NCI-H2107 treated with DMSO at 0.1 percent for 48 hours (cell line): ENCODE measurements at regions not wholly inside any gene's neighbourhood (a gene's known extent, or its start where the extent isn't known, plus 50 kb on each side); places are given as distances from the start of the nearest gene placed in this dataset.

Experiments
- DNase-seq: peaks from one replicate; lab custom pipeline; 2025; ENCODE audit not compliant: unreplicated experiment; lab: John Stamatoyannopoulos, UW

DNA sequence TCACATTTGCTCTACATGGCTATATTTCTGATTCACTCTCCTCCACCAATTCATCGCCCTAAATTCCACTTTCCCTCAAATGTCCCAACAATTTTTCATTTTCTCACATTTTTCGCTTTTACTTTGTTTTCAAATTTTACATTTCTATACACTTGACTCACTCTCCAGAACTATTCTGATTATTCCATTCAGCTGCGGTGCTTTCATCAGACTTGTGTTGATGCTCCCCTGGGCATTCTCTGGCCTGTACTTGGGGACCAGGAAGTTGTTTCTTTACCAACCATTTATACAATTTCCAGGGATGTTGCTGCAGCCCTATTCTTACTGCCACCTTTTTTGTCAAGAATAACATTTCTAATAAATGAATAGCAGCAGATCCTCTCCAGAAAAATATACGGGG lies 444.8 kb downstream of the MAFB start:
- DNase-seq: no peak

DNA sequence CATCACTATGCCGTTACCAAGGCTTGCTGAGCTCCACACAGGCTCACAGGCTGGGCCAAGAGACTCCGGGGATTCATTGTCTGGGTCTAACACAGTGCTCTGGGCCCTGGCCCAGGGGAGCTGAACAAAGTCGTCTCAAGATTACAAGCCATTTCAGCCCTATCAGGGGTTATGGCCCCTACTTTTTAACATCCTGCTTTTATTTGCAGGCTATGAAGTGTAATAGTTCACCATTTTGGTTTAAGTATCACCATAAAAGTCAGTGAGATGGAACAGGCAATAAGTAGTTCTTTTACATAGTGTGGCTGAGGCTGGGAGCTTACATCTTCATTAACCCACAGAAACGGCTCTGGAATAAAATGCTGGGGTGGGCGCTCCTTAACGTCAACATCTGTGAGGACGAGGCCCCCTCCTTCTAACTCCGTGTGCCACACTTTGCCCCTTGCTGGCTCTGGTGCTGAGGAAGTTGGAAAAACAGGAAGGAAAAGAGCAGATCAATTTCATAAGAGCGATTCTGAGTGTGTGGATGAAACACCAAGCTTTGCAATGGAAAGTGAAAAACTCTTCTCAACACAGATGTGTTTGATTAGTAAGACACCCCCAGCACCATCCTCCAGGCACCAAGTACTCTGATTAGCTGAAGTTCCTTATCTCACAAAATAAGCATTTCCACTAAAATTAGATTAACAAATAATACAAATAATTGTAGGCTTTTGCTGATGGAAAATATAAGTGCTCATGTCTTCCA lies 447.3 kb downstream of the MAFB start:
- DNase-seq: no peak

GRCh38 chr20:40238511-40238910 lies 450.5 kb downstream of the MAFB start:
- DNase-seq: no peak

DNA sequence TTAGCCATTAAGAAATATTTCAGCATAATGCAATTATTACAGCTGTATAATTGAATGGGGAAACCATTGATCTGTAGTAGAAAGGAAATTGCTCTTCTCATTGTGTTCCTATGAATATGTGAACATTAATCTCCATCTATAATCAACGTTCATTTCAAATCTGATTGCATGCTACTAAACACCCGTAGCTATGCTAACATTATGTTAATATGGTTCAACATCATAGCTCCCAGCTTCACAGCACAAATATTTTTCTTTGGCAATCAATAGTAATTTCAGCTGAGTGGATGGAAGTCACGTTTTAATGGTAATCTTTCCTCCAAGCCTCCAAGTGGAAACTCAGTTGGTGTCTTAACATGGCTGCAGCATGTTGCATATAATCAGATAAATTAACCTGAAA lies 454.4 kb downstream of the MAFB start:
- no peak for DNase-seq

GRCh38 chr20:40233406-40233805 lies 455.6 kb downstream of the MAFB start:
- no peak for DNase-seq

DNA sequence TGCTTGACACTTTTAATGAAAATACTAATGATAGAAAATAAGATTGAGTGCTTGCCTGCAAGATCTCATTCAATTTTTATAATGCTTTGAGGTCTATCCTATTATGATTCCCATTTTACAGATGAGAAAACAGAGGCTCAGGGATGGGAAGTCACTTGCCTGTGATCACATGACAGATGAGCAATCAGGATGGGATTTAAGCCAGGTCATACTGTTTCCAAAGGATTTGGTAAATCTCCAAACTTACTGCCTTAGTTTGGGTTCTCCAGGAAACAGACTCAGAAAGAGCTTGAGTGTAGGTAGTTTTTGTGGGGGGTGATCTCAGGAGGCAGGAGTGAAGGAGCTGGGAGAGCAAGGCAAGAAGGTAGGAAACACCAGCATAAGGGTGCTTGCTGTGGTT lies 456.3 kb downstream of the MAFB start:
- DNase-seq: no peak

DNA sequence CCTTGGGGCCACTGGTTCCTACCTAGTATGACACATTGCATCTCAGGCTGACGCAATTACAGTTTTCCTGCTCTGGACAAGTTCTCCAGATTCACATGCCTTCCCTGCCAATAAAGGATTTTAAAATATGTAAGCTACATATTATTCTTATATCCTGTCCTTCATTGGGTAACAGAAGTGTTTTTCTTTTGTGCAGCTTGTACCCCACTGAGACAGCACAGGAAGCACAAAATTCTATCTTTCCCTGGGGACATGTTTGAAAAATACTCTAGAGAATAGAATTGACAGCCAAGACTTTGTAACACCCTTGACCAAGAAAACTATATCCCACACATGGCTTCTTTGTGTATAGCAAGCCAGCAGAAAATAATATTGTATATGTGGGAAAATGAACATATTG lies 456.8 kb downstream of the MAFB start:
- no peak for DNase-seq

DNA sequence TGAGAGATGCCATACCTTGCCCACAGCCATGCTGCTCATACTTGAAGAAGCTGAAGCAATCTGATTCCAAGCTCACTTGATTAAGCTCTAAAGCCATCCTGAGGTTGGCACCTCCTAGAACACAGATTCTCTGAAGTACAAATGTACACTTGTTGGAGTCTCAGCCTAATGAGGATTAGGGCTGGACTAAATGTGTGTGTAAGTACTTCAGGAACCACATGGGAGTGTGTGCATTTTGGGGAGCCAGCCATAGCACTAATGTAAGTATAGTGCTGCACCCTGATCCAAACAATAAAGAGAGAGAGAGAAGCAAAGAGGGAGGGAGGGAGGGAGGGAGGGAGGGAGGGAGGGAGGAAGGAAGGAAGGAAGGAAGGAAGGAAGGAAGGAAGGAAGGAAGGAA lies 458.6 kb downstream of the MAFB start:
- DNase-seq: no peak

DNA sequence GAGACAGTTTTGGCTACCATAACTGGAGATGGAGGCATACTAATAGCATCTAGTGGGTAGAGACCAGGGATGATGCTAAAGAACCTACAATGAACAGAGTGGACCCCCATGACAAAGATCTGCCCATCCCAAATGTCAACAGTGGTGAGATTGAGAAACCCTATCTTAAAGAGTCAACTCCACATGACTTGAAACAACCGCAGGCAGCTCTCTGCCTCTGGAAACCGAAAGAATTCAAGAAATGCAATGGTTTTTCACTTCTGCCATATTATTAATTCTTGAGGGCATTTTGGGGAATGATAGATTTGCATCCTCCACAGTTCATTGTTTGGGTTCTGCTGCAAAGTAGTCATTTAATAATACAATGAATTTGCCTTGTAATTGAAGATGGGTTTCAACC lies 463.4 kb downstream of the MAFB start:
- DNase-seq: no peak

- no peak for DNase-seq
Measured at GRCh38 chr20:40223810-40224209, 465.2 kb downstream of the MAFB start.

GRCh38 chr20:40218971-40219370 lies 470.1 kb downstream of the MAFB start:
- no peak for DNase-seq

DNA sequence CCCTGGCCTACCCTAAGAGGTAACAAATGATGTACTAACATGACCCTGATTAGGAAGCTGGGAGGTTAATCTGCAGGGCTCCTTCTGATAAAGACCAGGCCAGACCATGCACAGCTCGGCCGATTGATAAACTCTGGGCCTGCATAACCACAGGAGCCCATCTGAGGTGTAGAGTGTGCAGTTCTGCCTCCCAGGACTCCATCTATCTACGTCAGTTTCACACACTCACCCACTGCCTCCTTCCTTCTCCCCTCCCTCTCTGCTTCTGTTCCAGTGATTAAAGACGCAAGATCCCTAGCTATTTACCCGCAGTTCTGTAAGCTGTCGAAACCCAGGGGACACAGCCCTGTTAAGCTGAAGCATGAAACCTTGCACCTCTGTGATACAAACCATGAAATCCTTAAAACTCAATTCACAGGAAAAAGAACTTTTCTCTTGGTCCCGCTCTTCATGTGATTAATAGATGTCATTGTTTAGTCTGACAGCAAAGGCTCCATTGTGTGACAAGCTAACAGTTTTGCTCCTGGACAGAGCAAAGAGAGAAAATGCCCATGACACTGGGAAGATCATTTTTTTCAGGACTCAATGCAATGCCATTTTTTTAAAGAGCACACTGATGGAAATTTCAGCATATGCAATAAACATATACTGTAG lies 470.6 kb downstream of the MAFB start:
- DNase-seq: no peak

DNA sequence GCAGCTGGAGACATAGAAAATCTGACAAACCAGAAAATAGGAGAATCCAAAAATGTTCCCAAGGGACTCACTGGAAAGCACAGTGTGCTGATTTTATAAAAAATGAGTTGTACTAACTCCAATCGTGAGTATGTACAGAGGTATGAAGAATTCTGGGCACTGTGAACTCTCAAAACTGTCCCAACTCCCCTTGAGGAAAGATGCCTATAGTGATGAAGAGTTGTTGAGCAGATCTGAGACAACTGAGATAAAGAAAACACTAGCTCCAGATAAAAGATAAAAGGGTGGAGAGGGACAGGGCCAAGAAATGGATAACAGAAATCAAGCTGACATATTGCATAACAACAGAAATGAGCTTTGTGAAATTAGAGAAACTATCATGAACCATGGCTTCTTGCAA lies 481.4 kb downstream of the MAFB start:
- DNase-seq: no peak

DNA sequence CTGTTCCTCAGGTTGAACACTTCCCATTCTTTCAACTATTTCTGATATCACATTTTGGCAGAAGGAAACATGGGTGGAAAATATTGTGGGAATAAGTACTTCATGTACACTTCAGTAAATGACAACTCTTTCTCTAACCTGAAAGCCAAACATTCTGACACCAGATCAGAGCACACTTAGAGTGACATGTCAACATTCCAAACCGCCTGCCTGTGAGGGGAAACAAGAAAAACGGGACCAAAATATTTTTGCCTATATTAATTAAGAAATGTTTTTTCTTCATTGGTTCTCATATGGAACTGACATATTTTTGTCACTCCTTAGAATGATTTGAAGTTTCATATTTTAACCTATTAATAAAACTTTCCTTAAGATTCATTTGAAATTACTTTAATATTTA lies 483.1 kb downstream of the MAFB start:
- DNase-seq: no peak

DNA sequence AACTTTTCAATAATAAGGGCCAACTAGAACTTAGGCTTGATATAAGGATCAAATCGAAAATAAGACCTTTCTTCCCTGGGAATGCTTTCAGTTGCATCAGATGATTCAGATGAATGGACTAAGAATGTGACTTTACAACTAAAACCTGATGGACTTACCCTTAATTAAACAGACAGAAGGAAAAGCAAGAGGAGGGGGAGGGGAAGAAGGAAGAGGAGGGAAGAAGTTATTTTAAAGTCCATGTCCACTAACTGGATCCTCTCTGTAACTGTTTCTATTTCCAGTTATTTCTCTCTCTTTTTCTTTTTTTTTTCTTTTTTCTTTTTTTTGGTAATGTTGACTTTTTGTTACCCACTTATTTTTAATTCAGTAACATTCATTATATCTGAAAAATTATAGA lies 486.0 kb downstream of the MAFB start:
- no peak for DNase-seq

GRCh38 chr20:40197691-40198090 lies 491.3 kb downstream of the MAFB start:
- DNase-seq: no peak

- DNase-seq: no peak
Measured at GRCh38 chr20:40196846-40197436, 492.1 kb downstream of the MAFB start.

DNA sequence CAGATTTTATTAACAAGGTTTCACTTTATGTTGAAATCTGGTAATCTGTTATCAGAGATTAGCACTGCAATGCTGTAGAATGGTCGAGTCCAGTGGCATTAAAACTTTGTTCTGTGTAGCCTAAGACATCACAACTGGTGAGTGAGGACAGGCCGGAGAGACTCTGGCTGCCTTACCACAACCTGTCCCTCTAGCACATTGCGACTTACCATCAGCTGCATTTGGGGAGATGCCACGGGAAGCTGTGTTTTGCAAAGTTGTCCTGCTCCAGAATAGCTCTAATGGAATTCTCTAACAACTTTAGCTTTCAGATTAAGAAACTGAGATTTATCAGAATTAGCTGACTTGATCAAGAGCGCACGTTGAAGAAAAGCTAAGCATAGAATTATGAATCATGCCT lies 493.3 kb downstream of the MAFB start:
- DNase-seq: no peak

DNA sequence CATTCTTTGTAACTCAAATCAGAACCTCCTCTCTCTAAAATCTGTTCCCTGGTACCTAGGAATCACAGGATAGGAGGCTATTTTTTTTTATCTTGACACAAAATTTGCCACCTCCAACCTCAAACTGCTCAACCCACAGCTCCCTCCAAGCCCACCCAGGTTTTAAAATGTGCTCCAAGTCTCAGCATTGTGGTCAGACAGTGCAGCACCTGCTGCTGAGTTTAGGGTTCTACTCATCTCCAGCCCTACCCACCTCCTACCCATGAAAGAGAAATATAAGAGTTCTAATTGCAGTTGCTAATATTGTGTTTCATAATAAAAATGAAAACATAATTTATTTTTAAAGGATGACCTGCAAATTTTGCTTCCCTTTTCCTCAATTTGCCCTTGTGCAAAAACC lies 496.5 kb downstream of the MAFB start:
- no peak for DNase-seq

DNA sequence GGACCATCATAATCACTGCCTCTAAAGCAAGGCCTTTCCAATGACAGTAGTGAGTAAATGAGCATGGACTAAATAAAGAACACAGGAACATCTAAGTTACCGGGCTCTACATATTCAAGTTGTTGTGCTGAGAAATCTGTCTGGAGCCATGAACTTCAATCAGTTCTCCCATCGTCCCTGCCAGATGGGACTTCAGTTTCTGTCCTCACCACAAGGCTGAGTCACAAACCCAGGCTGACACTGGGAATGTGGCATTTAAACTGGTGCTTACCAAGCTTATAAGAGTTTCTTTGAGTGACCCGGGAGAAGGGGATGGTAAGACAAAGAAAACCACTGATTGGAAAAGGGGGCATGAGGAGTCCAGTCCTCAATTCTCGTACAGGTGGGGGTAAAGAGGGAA lies 497.0 kb downstream of the MAFB start:
- no peak for DNase-seq

GRCh38 chr20:40191573-40191972 lies 497.5 kb downstream of the MAFB start:
- DNase-seq: no peak

- no peak for DNase-seq
Measured at GRCh38 chr20:40189621-40190020, 499.4 kb downstream of the MAFB start.

- no peak for DNase-seq
Measured at GRCh38 chr20:40188319-40188718, 500.7 kb downstream of the MAFB start.
